GM12878 (cell line): ENCODE measurements at regions not wholly inside any gene's neighbourhood (a gene's known extent, or its start where the extent isn't known, plus 50 kb on each side); places are given as distances from the start of the nearest gene placed in this dataset.

Experiments used
- ATAC-seq: fragments of 200-7000 bp; cut with Tn5 transposase; 3 replicates; pipeline ENCODE4 v1.9.1; 2020; ENCODE audit warnings: mild to moderate bottlenecking, moderate library complexity
- BruUV-seq: library from RNA; stranded (reverse); fragments of 400-500 nt; replicated peaks from 2 replicates; lab custom pipeline; 2021; lab: Mats Ljungman, UMichigan
- CTCF ChIA-PET: fragments of 300-600 bp; sonication (Branson Sonifier 250); formaldehyde crosslinking; extraction: SDS; loops from one replicate; lab custom pipeline; 2021; ENCODE audit warnings: inconsistent platforms; lab: Yijun Ruan, JAX
- POLR2A ChIA-PET: fragments of 350-600 bp; formaldehyde crosslinking; extraction: SDS; loops from one replicate; lab custom pipeline; 2021; ENCODE audit warnings: inconsistent platforms; lab: Charles Lee
- RAD21 ChIA-PET: fragments of 300-600 bp; sonication (Branson Sonifier 250); formaldehyde crosslinking; loops from one replicate; lab custom pipeline; 2023; ENCODE audit warnings: antibody characterized with exemption; ENCODE audit not compliant: unreplicated experiment; lab: Charles Lee
- SMC1A ChIA-PET: fragments of 300-600 bp; sonication (Branson Sonifier 250); formaldehyde crosslinking; loops from one replicate; lab custom pipeline; 2023; ENCODE audit not compliant: unreplicated experiment, uncharacterized antibody; lab: Charles Lee
- DNase-seq: peaks from one replicate; pipeline ENCODE4 v3.0.0-alpha.2; 2011; ENCODE audit warnings: low read depth, low spot score
- FAIRE-seq: peaks from 3 replicates; lab custom pipeline; 2011; peaks lifted over from hg19 to GRCh38; lab: Jason Lieb, UNC
- H2AFZ ChIP-seq: 2 replicates; pipeline ENCODE4 v1.6.0; 2011; ENCODE audit warnings: low read depth, low read length, control low read depth; ENCODE audit not compliant: control insufficient read depth
- H3K27ac ChIP-seq: 2 replicates; pipeline ENCODE4 v1.5.1; 2011; ENCODE audit warnings: control low read depth; ENCODE audit not compliant: control insufficient read depth, insufficient read depth
- H3K27me3 ChIP-seq, 2 experiments: replicated peaks in 1 of 2; 2 replicates each; pipeline versions ENCODE4 v1.6.0 to v1.6.1; 2011; ENCODE audit warnings: low read length in 1 of 2; ENCODE audit not compliant: control insufficient read depth in 2 of 2, insufficient read depth in 2 of 2
- H3K36me3 ChIP-seq, 2 experiments: 2 replicates each; pipeline ENCODE4 v1.5.1; 2011; ENCODE audit warnings: low read length in 1 of 2; ENCODE audit not compliant: control insufficient read depth in 2 of 2, insufficient read depth in 2 of 2
- H3K4me1 ChIP-seq: 2 replicates; pipeline ENCODE4 v1.6.1; 2011; ENCODE audit warnings: mild to moderate bottlenecking, low read length, moderate library complexity, mixed read lengths; ENCODE audit not compliant: control insufficient read depth, insufficient read depth
- H3K4me2 ChIP-seq: 2 replicates; pipeline ENCODE4 v1.6.0; 2011; ENCODE audit warnings: control low read depth; ENCODE audit not compliant: control insufficient read depth, insufficient read depth
- H3K4me3 ChIP-seq: fragments of 200-600 bp; sonication (generic); 2 replicates; pipeline ENCODE4 v1.5.1; 2016
- H3K79me2 ChIP-seq: 2 replicates; pipeline ENCODE4 v1.6.0; 2011; ENCODE audit warnings: low read length; ENCODE audit not compliant: control insufficient read depth, insufficient read depth
- H3K9ac ChIP-seq: 2 replicates; pipeline ENCODE4 v1.8.0; 2011; ENCODE audit warnings: low read length, control low read depth, mixed read lengths; ENCODE audit not compliant: control insufficient read depth, insufficient read depth
- H3K9me3 ChIP-seq: replicated peaks from 3 replicates; pipeline ENCODE4 v1.5.1; 2011; ENCODE audit warnings: mild to moderate bottlenecking, low read length; ENCODE audit not compliant: control insufficient read depth, insufficient read depth
- H4K20me1 ChIP-seq: 2 replicates; pipeline ENCODE4 v1.6.0; 2011; ENCODE audit not compliant: control insufficient read depth, insufficient read depth
- CHD1 ChIP-seq: IDR thresholded peaks from 2 replicates; pipeline ENCODE4 v1.6.1; 2012; ENCODE audit warnings: low read depth, low read length, improper control_type of control experiment
- CHD2 ChIP-seq: IDR thresholded peaks from 2 replicates; pipeline ENCODE4 v1.6.1; 2011; ENCODE audit warnings: low read depth, low read length, improper control_type of control experiment, borderline replicate concordance
- HCFC1 ChIP-seq: fragments of 150-350 bp; IDR thresholded peaks from 2 replicates; pipeline ENCODE4 v1.6.1; 2014; ENCODE audit warnings: low read length
- KAT2A ChIP-seq: conservative IDR thresholded peaks from 2 replicates; pipeline ENCODE4 v1.6.1; 2011; ENCODE audit warnings: low read depth, low read length; ENCODE audit not compliant: control insufficient read depth
- MEF2A ChIP-seq: IDR thresholded peaks from 2 replicates; pipeline ENCODE4 v1.6.1; 2011; ENCODE audit warnings: low read depth, mild to moderate bottlenecking, low read length, moderate library complexity; ENCODE audit not compliant: insufficient read depth
- MEF2B ChIP-seq: fragments of 450-650 bp; IDR thresholded peaks from 2 replicates; pipeline ENCODE4 v1.6.1; 2018; ENCODE audit warnings: mild to moderate bottlenecking, moderate library complexity; ENCODE audit not compliant: partially characterized antibody, poor library complexity, severe bottlenecking
- SUZ12 ChIP-seq: fragments of 200-600 bp; sonication (generic); IDR thresholded peaks from one replicate; pipeline ENCODE4 v1.6.1; 2018; ENCODE audit warnings: antibody characterized with exemption, mild to moderate bottlenecking; ENCODE audit not compliant: unreplicated experiment
- YY1 ChIP-seq: IDR thresholded peaks from 2 replicates; pipeline ENCODE4 v1.6.1; 2011; ENCODE audit warnings: low read depth, mild to moderate bottlenecking, low read length
- WGBS: methylation state at CpG from one replicate; pipeline ENCODE4 v1.1.6; 2016; ENCODE audit warnings: low lambda C conversion rate; ENCODE audit not compliant: insufficient replicate concordance, insufficient coverage; ENCODE audit errors: missing lambda C conversion rate; 5-methylcytosine and 5-hydroxymethylcytosine counted together
- in situ Hi-C: fragments of 300-500 bp; cut with MboI; formaldehyde crosslinking; loops from 9 replicates; pipeline ENCODE4 v1.14.3; 2018; ENCODE audit warnings: mixed read lengths
- intact Hi-C: fragments of 100-400 bp; cut with micrococcal nuclease; formaldehyde crosslinking; loops from one replicate; pipeline ENCODE4 v1.14.2; 2022; ENCODE audit not compliant: unreplicated experiment
- TF ChIP-seq, protein P1 (sequence below): fragments of 450-650 bp; conservative IDR thresholded peaks from 2 replicates; pipeline ENCODE4 v1.6.1; 2017; ENCODE audit warnings: mild to moderate bottlenecking, moderate library complexity
- TF ChIP-seq, protein P2 (sequence below): fragments of 450-650 bp; IDR thresholded peaks from 2 replicates; pipeline ENCODE4 v1.6.1; 2016; ENCODE audit warnings: mild to moderate bottlenecking
- TF ChIP-seq, protein P3 (sequence below): fragments of 450-650 bp; IDR thresholded peaks from 2 replicates; pipeline ENCODE4 v1.6.1; 2016; ENCODE audit warnings: mild to moderate bottlenecking

DNA sequence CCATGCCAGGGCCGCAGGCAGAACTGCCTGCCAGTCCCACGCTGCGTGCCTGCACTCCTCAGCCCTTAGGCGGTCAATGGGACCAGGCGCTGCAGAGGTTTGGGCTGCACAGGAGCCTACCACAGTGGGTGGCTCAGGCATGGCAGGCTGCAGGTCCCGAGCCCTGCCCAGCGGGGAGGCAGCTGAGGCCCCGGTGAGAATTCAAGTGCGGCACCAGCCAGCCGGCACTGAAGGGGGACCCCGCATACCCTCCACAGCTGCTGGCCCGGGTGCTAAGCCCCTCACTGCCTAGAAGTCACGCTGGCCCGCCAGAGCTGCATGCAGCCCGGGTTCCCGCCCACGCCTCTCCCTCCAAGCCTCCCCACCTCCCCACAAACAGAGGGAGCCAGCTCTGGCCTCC lies 302.5 kb upstream of the UGT8 start:
- H3K4me1 ChIP-seq = no peaks in the 10 kb centered on the region
- ATAC-seq (no peak), FAIRE-seq (no peak), DNase-seq (no peak)
- no peak overlapping the region for H3K27ac ChIP-seq
- no peaks in the 10 kb centered on the region for H4K20me1 ChIP-seq
- WGBS = 66% methylated on average over 16 of the region's 17 CpGs
- in situ Hi-C loops = no loop called here
- TF ChIP-seq HCFC1 = no peak
- H3K9ac ChIP-seq = no peak overlapping the region
- no peak overlapping the region for H3K4me2 ChIP-seq
- ChIA-PET RAD21 (no interaction called here), POLR2A (no interaction called here), SMC1A (no interaction called here), CTCF (no interaction called here)
- no peak overlapping the region for H3K4me3 ChIP-seq
- BruUV-seq = no TSS peak
- no peak overlapping the region for H2AFZ ChIP-seq
- intact Hi-C loops = no loop called here
- no peaks in the 10 kb centered on the region; the same call in 2 of the 3 replicates for H3K9me3 ChIP-seq
- no peaks in the 10 kb centered on the region for H3K36me3 ChIP-seq
- no peaks in the 10 kb centered on the region for H3K27me3 ChIP-seq
- H3K79me2 ChIP-seq = no peaks in the 10 kb centered on the region

DNA sequence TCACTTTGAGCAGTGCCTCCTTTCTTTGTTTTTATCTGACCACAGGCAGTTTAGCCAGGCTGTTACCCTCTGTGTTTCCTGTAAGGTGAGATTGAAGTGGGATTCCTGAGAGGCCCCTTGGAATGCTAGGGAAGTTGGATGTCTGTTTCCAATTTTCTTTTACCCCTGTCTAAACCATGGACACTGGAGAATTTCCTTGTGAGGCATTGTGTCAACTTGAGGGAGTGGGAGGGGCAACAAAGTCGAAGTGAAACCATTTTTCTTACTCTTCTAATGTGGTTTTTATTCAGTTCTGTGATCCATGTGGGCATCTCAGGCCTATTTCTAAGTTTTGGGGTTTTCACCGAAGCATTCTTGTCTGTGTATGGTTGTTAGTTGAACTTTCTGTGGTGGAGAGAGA lies 296.1 kb upstream of the UGT8 start:
- ChIA-PET RAD21 (no interaction called here), CTCF (no interaction called here), POLR2A (no interaction called here), SMC1A (interaction anchor here (0.5 to 1.3 kb wide), 2 partner anchors 27 to 86 kb away, joined by 3 to 4 read pairs; no protein-coding TSS in a partner anchor)
- H3K36me3 ChIP-seq = no peaks in the 10 kb centered on the region
- in situ Hi-C loops (no loop called here), intact Hi-C loops (no loop called here)
- H2AFZ ChIP-seq = no peak overlapping the region
- DNase-seq (no peak), FAIRE-seq (no peak), ATAC-seq (peak; percentile 70)
- H3K27ac ChIP-seq = no peak overlapping the region
- H3K9me3 ChIP-seq = no peaks in the 10 kb centered on the region
- no peak overlapping the region for H3K9ac ChIP-seq
- no peaks in the 10 kb centered on the region for H4K20me1 ChIP-seq
- H3K4me3 ChIP-seq = no peak overlapping the region
- 3% methylated on average over 2 of the region's 2 CpGs for WGBS
- no TSS peak for BruUV-seq
- no peak overlapping the region for H3K4me2 ChIP-seq
- H3K27me3 ChIP-seq = no peaks in the 10 kb centered on the region
- H3K79me2 ChIP-seq = no peaks in the 10 kb centered on the region
- H3K4me1 ChIP-seq = no peaks in the 10 kb centered on the region
- no peak for TF ChIP-seq KAT2A
- no peak for TF ChIP-seq MEF2B
- TF ChIP-seq, protein P1, sequence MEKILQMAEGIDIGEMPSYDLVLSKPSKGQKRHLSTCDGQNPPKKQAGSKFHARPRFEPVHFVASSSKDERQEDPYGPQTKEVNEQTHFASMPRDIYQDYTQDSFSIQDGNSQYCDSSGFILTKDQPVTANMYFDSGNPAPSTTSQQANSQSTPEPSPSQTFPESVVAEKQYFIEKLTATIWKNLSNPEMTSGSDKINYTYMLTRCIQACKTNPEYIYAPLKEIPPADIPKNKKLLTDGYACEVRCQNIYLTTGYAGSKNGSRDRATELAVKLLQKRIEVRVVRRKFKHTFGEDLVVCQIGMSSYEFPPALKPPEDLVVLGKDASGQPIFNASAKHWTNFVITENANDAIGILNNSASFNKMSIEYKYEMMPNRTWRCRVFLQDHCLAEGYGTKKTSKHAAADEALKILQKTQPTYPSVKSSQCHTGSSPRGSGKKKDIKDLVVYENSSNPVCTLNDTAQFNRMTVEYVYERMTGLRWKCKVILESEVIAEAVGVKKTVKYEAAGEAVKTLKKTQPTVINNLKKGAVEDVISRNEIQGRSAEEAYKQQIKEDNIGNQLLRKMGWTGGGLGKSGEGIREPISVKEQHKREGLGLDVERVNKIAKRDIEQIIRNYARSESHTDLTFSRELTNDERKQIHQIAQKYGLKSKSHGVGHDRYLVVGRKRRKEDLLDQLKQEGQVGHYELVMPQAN = no peak
- no peak for TF ChIP-seq CHD2
- no peak for TF ChIP-seq MEF2A
- TF ChIP-seq, protein P2, sequence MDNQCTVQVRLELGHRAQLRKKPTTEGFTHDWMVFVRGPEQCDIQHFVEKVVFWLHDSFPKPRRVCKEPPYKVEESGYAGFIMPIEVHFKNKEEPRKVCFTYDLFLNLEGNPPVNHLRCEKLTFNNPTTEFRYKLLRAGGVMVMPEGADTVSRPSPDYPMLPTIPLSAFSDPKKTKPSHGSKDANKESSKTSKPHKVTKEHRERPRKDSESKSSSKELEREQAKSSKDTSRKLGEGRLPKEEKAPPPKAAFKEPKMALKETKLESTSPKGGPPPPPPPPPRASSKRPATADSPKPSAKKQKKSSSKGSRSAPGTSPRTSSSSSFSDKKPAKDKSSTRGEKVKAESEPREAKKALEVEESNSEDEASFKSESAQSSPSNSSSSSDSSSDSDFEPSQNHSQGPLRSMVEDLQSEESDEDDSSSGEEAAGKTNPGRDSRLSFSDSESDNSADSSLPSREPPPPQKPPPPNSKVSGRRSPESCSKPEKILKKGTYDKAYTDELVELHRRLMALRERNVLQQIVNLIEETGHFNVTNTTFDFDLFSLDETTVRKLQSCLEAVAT = no peak
- no peak for TF ChIP-seq YY1
- TF ChIP-seq, protein P3, sequence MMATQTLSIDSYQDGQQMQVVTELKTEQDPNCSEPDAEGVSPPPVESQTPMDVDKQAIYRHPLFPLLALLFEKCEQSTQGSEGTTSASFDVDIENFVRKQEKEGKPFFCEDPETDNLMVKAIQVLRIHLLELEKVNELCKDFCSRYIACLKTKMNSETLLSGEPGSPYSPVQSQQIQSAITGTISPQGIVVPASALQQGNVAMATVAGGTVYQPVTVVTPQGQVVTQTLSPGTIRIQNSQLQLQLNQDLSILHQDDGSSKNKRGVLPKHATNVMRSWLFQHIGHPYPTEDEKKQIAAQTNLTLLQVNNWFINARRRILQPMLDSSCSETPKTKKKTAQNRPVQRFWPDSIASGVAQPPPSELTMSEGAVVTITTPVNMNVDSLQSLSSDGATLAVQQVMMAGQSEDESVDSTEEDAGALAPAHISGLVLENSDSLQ = no peak
- no peak for TF ChIP-seq CHD1
- no peak for TF ChIP-seq SUZ12
